ENCODE measurements at regions not wholly inside any gene's neighbourhood (a gene's known extent, or its start where the extent isn't known, plus 50 kb on each side); places are given as distances from the start of the nearest gene placed in this dataset.
"Not testable (repeated sequence)": the region's sequence is repeated elsewhere in the genome, so short reads cannot be mapped to it uniquely, and the experiment has no call there.

GRCh38 chr16:58866935-58867334, 132.8 kb upstream of the GOT2 start:
- no peak for DNase-seq

- DNase-seq, result no peak
Observed at GRCh38 chr16:58863761-58864160, 129.6 kb upstream of the GOT2 start.

- DNase-seq, result no peak
Observed at GRCh38 chr16:58863042-58863441, 128.9 kb upstream of the GOT2 start.

- no peak for DNase-seq
Observed at GRCh38 chr16:58862334-58863021, 128.4 kb upstream of the GOT2 start.

- no peak for DNase-seq
Observed at GRCh38 chr16:58859958-58860669, 126.0 kb upstream of the GOT2 start.

- DNase-seq, result not testable (repeated sequence)
Observed at GRCh38 chr16:58858577-58858976, 124.5 kb upstream of the GOT2 start.

GRCh38 chr16:58855291-58855863, 121.3 kb upstream of the GOT2 start:
- no peak for DNase-seq

- no peak for DNase-seq
Observed at GRCh38 chr16:58853854-58854791, 120.0 kb upstream of the GOT2 start.

- no peak for DNase-seq
Observed at GRCh38 chr16:58850678-58851020, 116.5 kb upstream of the GOT2 start.

GRCh38 chr16:58850019-58850677, 116.0 kb upstream of the GOT2 start:
- DNase-seq, result no peak

- no peak for DNase-seq
Observed at GRCh38 chr16:58848662-58849002, 114.5 kb upstream of the GOT2 start.

- DNase-seq, result no peak
Observed at GRCh38 chr16:58847902-58848661, 114.0 kb upstream of the GOT2 start.

- DNase-seq, result not testable (repeated sequence)
Observed at GRCh38 chr16:58846226-58846625, 112.1 kb upstream of the GOT2 start.

- DNase-seq, result no peak
Observed at GRCh38 chr16:58843675-58844074, 109.6 kb upstream of the GOT2 start.

GRCh38 chr16:58842746-58843145, 108.6 kb upstream of the GOT2 start:
- no peak for DNase-seq

- DNase-seq, result no peak
Observed at GRCh38 chr16:58842156-58842555, 108.0 kb upstream of the GOT2 start.

- DNase-seq, result no peak
Observed at GRCh38 chr16:58837950-58838349, 103.8 kb upstream of the GOT2 start.

- no peak for DNase-seq
Observed at GRCh38 chr16:58836427-58836826, 102.3 kb upstream of the GOT2 start.

- DNase-seq, result no peak
Observed at GRCh38 chr16:58832386-58832895, 98.3 kb upstream of the GOT2 start.

GRCh38 chr16:58831386-58831785, 97.3 kb upstream of the GOT2 start:
- no peak for DNase-seq

GRCh38 chr16:58828901-58829545, 94.9 kb upstream of the GOT2 start:
- no peak for DNase-seq

All from activated CD8-positive, alpha-beta memory T cell treated with anti-CD3 and anti-CD28 coated beads, Interleukin-2, amount 50 U/mL, for 4 hours (primary cell).